Keratinocyte (primary cell): ENCODE measurements at regions not wholly inside any gene's neighbourhood (a gene's known extent, or its start where the extent isn't known, plus 50 kb on each side); places are given as distances from the start of the nearest gene placed in this dataset.

ENCODE experiments used
- DNase-seq: peaks from one replicate; pipeline ENCODE4 v3.0.0-alpha.2; 2011; ENCODE audit warnings: low read depth, missing footprints, low spot score
- FAIRE-seq: peaks from 2 replicates; lab custom pipeline; 2011; peaks lifted over from hg19 to GRCh38; lab: Jason Lieb, UNC
- H2AFZ ChIP-seq: 2 replicates; pipeline ENCODE4 v1.6.0; 2012; ENCODE audit warnings: low read length, control low read depth, inconsistent platforms; ENCODE audit not compliant: control insufficient read depth
- H3K27ac ChIP-seq: 2 replicates; pipeline ENCODE4 v1.5.1; 2011; ENCODE audit warnings: low read length; ENCODE audit not compliant: control insufficient read depth, insufficient read depth
- H3K27me3 ChIP-seq: 3 replicates; pipeline ENCODE4 v1.6.0; 2011; ENCODE audit warnings: low read length; ENCODE audit not compliant: control insufficient read depth, insufficient read depth; ENCODE audit errors: extremely low read depth
- H3K36me3 ChIP-seq, 2 experiments: 2 replicates in 1 of 2; 3 replicates in 1 of 2; pipeline ENCODE4 v1.5.1; 2011; ENCODE audit warnings: low read length in 2 of 2, mild to moderate bottlenecking in 1 of 2; ENCODE audit not compliant: control insufficient read depth in 2 of 2, insufficient read depth in 2 of 2; ENCODE audit errors: extremely low read depth in 1 of 2
- H3K4me1 ChIP-seq: 3 replicates; pipeline ENCODE4 v1.5.1; 2011; ENCODE audit warnings: low read length; ENCODE audit not compliant: control insufficient read depth, insufficient read depth; ENCODE audit errors: extremely low read depth
- H3K4me2 ChIP-seq: 3 replicates; pipeline ENCODE4 v1.6.0; 2011; ENCODE audit warnings: low read depth, low read length; ENCODE audit not compliant: control insufficient read depth, insufficient read depth; ENCODE audit errors: extremely low read depth
- H3K4me3 ChIP-seq, 3 experiments: fragments of 200-600 bp in 1 of 3; sonication (generic) in 1 of 3; 2 replicates in 2 of 3; 3 replicates in 1 of 3; pipeline ENCODE4 v1.5.1; 2011 to 2016; ENCODE audit warnings: low read length in 3 of 3, mild to moderate bottlenecking in 3 of 3, control low read depth in 2 of 3, inconsistent platforms in 1 of 3, low read depth in 1 of 3, mixed read lengths in 1 of 3, mixed run types in 1 of 3, moderate library complexity in 1 of 3; ENCODE audit not compliant: control insufficient read depth in 2 of 3, insufficient read depth in 2 of 3; ENCODE audit errors: extremely low read depth in 1 of 3
- H3K79me2 ChIP-seq: 2 replicates; pipeline ENCODE4 v1.6.0; 2012; ENCODE audit warnings: low read length; ENCODE audit not compliant: control insufficient read depth, insufficient read depth
- H3K9ac ChIP-seq: 3 replicates; pipeline ENCODE4 v1.6.0; 2011; ENCODE audit warnings: low read length; ENCODE audit not compliant: control insufficient read depth, insufficient read depth; ENCODE audit errors: extremely low read depth
- H3K9me1 ChIP-seq: 3 replicates; pipeline ENCODE4 v1.6.0; 2011; ENCODE audit warnings: low read length; ENCODE audit not compliant: control insufficient read depth, insufficient read depth; ENCODE audit errors: extremely low read depth
- H3K9me3 ChIP-seq: 2 replicates; pipeline ENCODE4 v1.5.1; 2012; ENCODE audit warnings: low read depth, low read length; ENCODE audit not compliant: control insufficient read depth
- H4K20me1 ChIP-seq: 3 replicates; pipeline ENCODE4 v1.6.0; 2011; ENCODE audit warnings: low read length; ENCODE audit not compliant: control insufficient read depth, insufficient read depth; ENCODE audit errors: extremely low read depth
- EZH2 ChIP-seq: IDR thresholded peaks from one replicate; pipeline ENCODE4 v1.6.1; 2012; ENCODE audit warnings: inconsistent platforms, mild to moderate bottlenecking, low read length, moderate library complexity
- dilution Hi-C: fragments of 300-500 bp; cut with MboI; formaldehyde crosslinking; loops from one replicate; pipeline ENCODE4 v1.7.0; 2020; ENCODE audit warnings: low sequenced_read_pairs; ENCODE audit not compliant: extremely low pct_ligation_motif_present
- TF ChIP-seq, protein P1 (sequence below), 3 experiments: IDR thresholded peaks in 1 of 3; conservative IDR thresholded peaks in 1 of 3; optimal IDR thresholded peaks in 1 of 3; 2 replicates in 2 of 3; 3 replicates in 1 of 3; pipeline versions ENCODE3 to v1.5.1; 2011; ENCODE audit warnings: low read length in 3 of 3, mild to moderate bottlenecking in 3 of 3, moderate library complexity in 2 of 3, control low read depth in 1 of 3, inconsistent platforms in 1 of 3; ENCODE audit not compliant: insufficient read depth in 2 of 3; ENCODE audit errors: extremely low read depth in 1 of 3

- FAIRE-seq: no peak
- dilution Hi-C loops: no loop called here
Measured at GRCh38 chr14:40936861-40937260, 669.8 kb upstream of the LRFN5 start.

GRCh38 chr14:40920380-40920779 lies 686.3 kb upstream of the LRFN5 start:
- dilution Hi-C loops: no loop called here
- H4K20me1 ChIP-seq: no peaks in the 10 kb centered on the region
- no peak overlapping the region for H3K4me2 ChIP-seq
- no peaks in the 10 kb centered on the region for H3K9me1 ChIP-seq
- H3K79me2 ChIP-seq: no peaks in the 10 kb centered on the region
- H3K4me3 ChIP-seq: no peak overlapping the region
- no peaks in the 10 kb centered on the region for H3K4me1 ChIP-seq
- no peak overlapping the region for H2AFZ ChIP-seq
- TF ChIP-seq, protein P1, sequence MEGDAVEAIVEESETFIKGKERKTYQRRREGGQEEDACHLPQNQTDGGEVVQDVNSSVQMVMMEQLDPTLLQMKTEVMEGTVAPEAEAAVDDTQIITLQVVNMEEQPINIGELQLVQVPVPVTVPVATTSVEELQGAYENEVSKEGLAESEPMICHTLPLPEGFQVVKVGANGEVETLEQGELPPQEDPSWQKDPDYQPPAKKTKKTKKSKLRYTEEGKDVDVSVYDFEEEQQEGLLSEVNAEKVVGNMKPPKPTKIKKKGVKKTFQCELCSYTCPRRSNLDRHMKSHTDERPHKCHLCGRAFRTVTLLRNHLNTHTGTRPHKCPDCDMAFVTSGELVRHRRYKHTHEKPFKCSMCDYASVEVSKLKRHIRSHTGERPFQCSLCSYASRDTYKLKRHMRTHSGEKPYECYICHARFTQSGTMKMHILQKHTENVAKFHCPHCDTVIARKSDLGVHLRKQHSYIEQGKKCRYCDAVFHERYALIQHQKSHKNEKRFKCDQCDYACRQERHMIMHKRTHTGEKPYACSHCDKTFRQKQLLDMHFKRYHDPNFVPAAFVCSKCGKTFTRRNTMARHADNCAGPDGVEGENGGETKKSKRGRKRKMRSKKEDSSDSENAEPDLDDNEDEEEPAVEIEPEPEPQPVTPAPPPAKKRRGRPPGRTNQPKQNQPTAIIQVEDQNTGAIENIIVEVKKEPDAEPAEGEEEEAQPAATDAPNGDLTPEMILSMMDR (optimal IDR thresholded peaks at IDR 0.05 in 1 of 3, IDR thresholded peaks at IDR 0.05 in 1 of 3, conservative IDR thresholded peaks at IDR 0.05 in 1 of 3; ENCODE audit: extremely low read depth in 1 of 3, insufficient read depth in 2 of 3, low read length in 3 of 3): no peak
- no peak for TF ChIP-seq EZH2
- no peak overlapping the region for H3K27ac ChIP-seq
- H3K27me3 ChIP-seq: no peaks in the 10 kb centered on the region
- no peaks in the 10 kb centered on the region for H3K9me3 ChIP-seq
- DNase-seq (no peak), FAIRE-seq (no peak)
- no peaks in the 10 kb centered on the region for H3K36me3 ChIP-seq
- H3K9ac ChIP-seq: no peak overlapping the region

More at GRCh38 chr14:40936861-40937260, 669.8 kb upstream of the LRFN5 start:
- Histone ChIP-seq H2AFZ (no peak overlapping the region), H4K20me1 (no peaks in the 10 kb centered on the region), H3K36me3 (no peaks in the 10 kb centered on the region), H3K79me2 (no peaks in the 10 kb centered on the region), H3K27me3 (no peaks in the 10 kb centered on the region), H3K9me1 (no peaks in the 10 kb centered on the region), H3K9ac (no peak overlapping the region), H3K4me1 (no peaks in the 10 kb centered on the region), H3K27ac (no peak overlapping the region), H3K9me3 (no peaks in the 10 kb centered on the region), H3K4me2 (no peak overlapping the region), H3K4me3 (no peak overlapping the region)
- no peak for DNase-seq
- TF ChIP-seq EZH2: no peak
- TF ChIP-seq, protein P1 (optimal IDR thresholded peaks at IDR 0.05 in 1 of 3, IDR thresholded peaks at IDR 0.05 in 1 of 3, conservative IDR thresholded peaks at IDR 0.05 in 1 of 3; ENCODE audit: extremely low read depth in 1 of 3, insufficient read depth in 2 of 3, low read length in 3 of 3): no peak
